Left colon (tissue), 2 donors: ENCODE measurements at regions not wholly inside any gene's neighbourhood (a gene's known extent, or its start where the extent isn't known, plus 50 kb on each side); places are given as distances from the start of the nearest gene placed in this dataset.

Source experiments
- ATAC-seq: fragments of 200-7000 bp; cut with Tn5 transposase; one replicate; pipeline ENCODE4 v1.9.1; 2020; ENCODE audit warnings: mild to moderate bottlenecking, moderate library complexity
- DNase-seq, 2 donors: peaks; one replicate each; pipeline ENCODE4 v3.0.0-alpha.2; 2020
- intact Hi-C, 2 donors: fragments of 100-400 bp; cut with DNase I in 1 of 2; cut with micrococcal nuclease in 1 of 2; formaldehyde crosslinking; loops; one replicate each; pipeline versions ENCODE4 v1.11.2 to v1.14.0; 2022; cut with DNase I, micrococcal nuclease
- donor health status: DM: no; HTN: no; CAD: no.
- donor health status: DM: yes; HTN: yes; CAD: no.

- intact Hi-C loops, result no loop called here
- ATAC-seq, result no peak
- no peak for DNase-seq
These were observed 144.1 kb downstream of the CD47 start for GRCh38 chr3:107946700-107947099.

GRCh38 chr3:107945417-107946094 lies 145.3 kb downstream of the CD47 start:
- DNase-seq (no peak), ATAC-seq (no peak)
- intact Hi-C loops, result no loop called here

- ATAC-seq (no peak), DNase-seq (no peak)
- intact Hi-C loops, result no loop called here
These were observed 146.9 kb downstream of the CD47 start for GRCh38 chr3:107943786-107944523.

GRCh38 chr3:107942951-107943749 lies 147.7 kb downstream of the CD47 start:
- intact Hi-C loops, result no loop called here

GRCh38 chr3:107942244-107942643 lies 148.6 kb downstream of the CD47 start:
- ATAC-seq (no peak), DNase-seq (no peak)
- intact Hi-C loops, result no loop called here

More at GRCh38 chr3:107942951-107943749, 147.7 kb downstream of the CD47 start:
- DNase-seq, result no peak
- ATAC-seq, result no peak

- intact Hi-C loops, result no loop called here
- DNase-seq (no peak), ATAC-seq (no peak)
These were observed 151.0 kb downstream of the CD47 start for GRCh38 chr3:107939691-107940442.

GRCh38 chr3:107938143-107938542 lies 152.7 kb downstream of the CD47 start:
- peak in 1 of 2 donors; percentile 42 for DNase-seq
- ATAC-seq, result peak; percentile 45
- intact Hi-C loops, result no loop called here

GRCh38 chr3:107934808-107935207 lies 156.0 kb downstream of the CD47 start:
- ATAC-seq (no peak), DNase-seq (no peak)
- intact Hi-C loops, result no loop called here

- ATAC-seq (no peak), DNase-seq (no peak)
- intact Hi-C loops, result no loop called here
These were observed 157.4 kb downstream of the CD47 start for GRCh38 chr3:107933450-107933849.

- no peak for ATAC-seq
- no peak for DNase-seq
- intact Hi-C loops, result no loop called here
These were observed 159.5 kb downstream of the CD47 start for GRCh38 chr3:107931326-107931725.

GRCh38 chr3:107929088-107929487 lies 161.7 kb downstream of the CD47 start:
- ATAC-seq (no peak), DNase-seq (no peak)
- intact Hi-C loops, result no loop called here

- DNase-seq, result no peak
- ATAC-seq, result peak; percentile 57
- intact Hi-C loops, result no loop called here
These were observed 162.8 kb downstream of the CD47 start for GRCh38 chr3:107928084-107928445.

GRCh38 chr3:107927361-107928083 lies 163.3 kb downstream of the CD47 start:
- ATAC-seq, result peak; percentile 98
- peak; percentile 45 to 76 for DNase-seq
- intact Hi-C loops, result no loop called here

- ATAC-seq, result no peak
- DNase-seq, result no peak
- intact Hi-C loops, result no loop called here
These were observed 165.0 kb downstream of the CD47 start for GRCh38 chr3:107925851-107926250.

GRCh38 chr3:107921038-107921437 lies 169.8 kb downstream of the CD47 start:
- no peak for DNase-seq
- no peak for ATAC-seq
- intact Hi-C loops, result no loop called here

GRCh38 chr3:107920538-107920937 lies 170.3 kb downstream of the CD47 start:
- no peak for ATAC-seq
- DNase-seq, result no peak
- intact Hi-C loops, result no loop called here

GRCh38 chr3:107919239-107919638 lies 171.6 kb downstream of the CD47 start:
- ATAC-seq, result no peak
- intact Hi-C loops, result no loop called here
- DNase-seq, result no peak

GRCh38 chr3:107916171-107916570 lies 174.7 kb downstream of the CD47 start:
- ATAC-seq, result no peak
- intact Hi-C loops, result no loop called here
- no peak for DNase-seq

GRCh38 chr3:107915706-107916105 lies 175.1 kb downstream of the CD47 start:
- intact Hi-C loops, result no loop called here
- ATAC-seq, result no peak

More at GRCh38 chr3:107915706-107916105, 175.1 kb downstream of the CD47 start:
- no peak for DNase-seq
